SK-N-SH (cell line): ENCODE measurements at regions not wholly inside any gene's neighbourhood (a gene's known extent, or its start where the extent isn't known, plus 50 kb on each side); places are given as distances from the start of the nearest gene placed in this dataset.

ENCODE experiments used
- CTCF ChIA-PET: fragments of 300-600, 350-600 bp; formaldehyde crosslinking; extraction: SDS; loops from one replicate; lab custom pipeline; 2021; lab: Yijun Ruan, JAX
- POLR2A ChIA-PET: fragments of 350-600 bp; sonication (Branson Sonifier 250); formaldehyde crosslinking; extraction: SDS; loops from one replicate; lab custom pipeline; 2020; ENCODE audit warnings: antibody characterized with exemption, inconsistent platforms; lab: Yijun Ruan, JAX
- DNase-seq: peaks from one replicate; pipeline ENCODE4 v3.0.0; 2012
- H2AFZ ChIP-seq: fragments of 200-600 bp; sonication (generic); 2 replicates; pipeline ENCODE4 v1.8.1; 2016; ENCODE audit warnings: antibody characterized with exemption, mild to moderate bottlenecking, low read depth
- H3F3A ChIP-seq: fragments of 200-600 bp; sonication (generic); replicated peaks from 2 replicates; pipeline ENCODE3; 2016; ENCODE audit warnings: antibody characterized with exemption, mild to moderate bottlenecking; ENCODE audit not compliant: insufficient read depth
- H3K27ac ChIP-seq, 2 experiments: fragments of 200-500 bp in 1 of 2; fragments of 200-600 bp in 1 of 2; sonication (Bioruptor generic) in 1 of 2; sonication (generic), shearing (Covaris generic) in 1 of 2; 2 replicates each; pipeline versions ENCODE4 v1.5.1 to v1.6.1; 2014 to 2016; ENCODE audit warnings: low read depth in 2 of 2, inconsistent platforms in 1 of 2, low read length in 1 of 2, mild to moderate bottlenecking in 1 of 2, mixed read lengths in 1 of 2
- H3K27me3 ChIP-seq: fragments of 200-600 bp; sonication (generic), shearing (Covaris generic); 2 replicates; pipeline ENCODE4 v1.6.1; 2016; ENCODE audit warnings: mixed run types; ENCODE audit not compliant: insufficient read depth
- H3K36me3 ChIP-seq, 2 experiments: fragments of 200-500 bp in 1 of 2; fragments of 200-600 bp in 1 of 2; sonication (Bioruptor generic) in 1 of 2; sonication (generic) in 1 of 2; replicated peaks in 1 of 2; 2 replicates each; pipeline versions ENCODE3 to v1.5.1; 2014 to 2016; ENCODE audit warnings: low read length in 1 of 2, mild to moderate bottlenecking in 1 of 2; ENCODE audit not compliant: insufficient read depth in 2 of 2, control insufficient read depth in 1 of 2
- H3K4me1 ChIP-seq, 2 experiments: fragments of 200-500 bp in 1 of 2; fragments of 200-600 bp in 1 of 2; sonication (Bioruptor generic) in 1 of 2; sonication (generic), shearing (Covaris generic) in 1 of 2; 2 replicates each; pipeline versions ENCODE4 v1.5.1 to v1.6.1; 2014 to 2016; ENCODE audit warnings: low read depth in 1 of 2, low read length in 1 of 2, mixed run types in 1 of 2; ENCODE audit not compliant: insufficient read depth in 2 of 2, control insufficient read depth in 1 of 2
- H3K4me2 ChIP-seq: fragments of 200-600 bp; sonication (generic), shearing (Covaris generic); 2 replicates; pipeline ENCODE4 v1.6.1; 2017; ENCODE audit warnings: mixed run types
- H3K4me3 ChIP-seq, 2 experiments: fragments of 200-500 bp in 1 of 2; fragments of 200-600 bp in 1 of 2; sonication (Bioruptor generic) in 1 of 2; sonication (generic), shearing (Covaris generic) in 1 of 2; 2 replicates each; pipeline versions ENCODE4 v1.5.1 to v1.8.1; 2014 to 2016; ENCODE audit warnings: low read depth in 2 of 2, inconsistent platforms in 1 of 2, low read length in 1 of 2, mild to moderate bottlenecking in 1 of 2, mixed read lengths in 1 of 2, moderate library complexity in 1 of 2
- H3K79me2 ChIP-seq: fragments of 200-600 bp; sonication (generic); 2 replicates; pipeline ENCODE4 v1.8.1; 2017; ENCODE audit warnings: mild to moderate bottlenecking; ENCODE audit not compliant: insufficient read depth
- H3K9ac ChIP-seq: fragments of 200-600 bp; sonication (generic); 2 replicates; pipeline ENCODE4 v1.6.1; 2017; ENCODE audit warnings: mixed run types
- H3K9me2 ChIP-seq: fragments of 200-600 bp; sonication (generic); 2 replicates; pipeline ENCODE4 v1.6.1; 2017; ENCODE audit warnings: mixed run types
- H3K9me3 ChIP-seq: fragments of 200-600 bp; sonication (generic); 2 replicates; pipeline ENCODE4 v1.6.1; 2017; ENCODE audit warnings: mixed run types, mild to moderate bottlenecking, moderate library complexity
- H4K20me1 ChIP-seq: fragments of 200-600 bp; sonication (generic); 2 replicates; pipeline ENCODE4 v1.6.1; 2017; ENCODE audit warnings: mild to moderate bottlenecking, mixed run types; ENCODE audit not compliant: insufficient read depth
- CTCF ChIP-seq: fragments of 200-600 bp; sonication (generic); IDR thresholded peaks from 2 replicates; pipeline ENCODE4 v1.6.1; 2017; ENCODE audit warnings: antibody characterized with exemption, mild to moderate bottlenecking, moderate library complexity
- ELF1 ChIP-seq: IDR thresholded peaks from 2 replicates; pipeline ENCODE4 v1.4.0; 2012
- GATA2 ChIP-seq: sonication (generic); formaldehyde crosslinking; IDR thresholded peaks from 2 replicates; pipeline ENCODE4 v1.5.0; 2020; ENCODE audit warnings: mild to moderate bottlenecking, missing genetic modification reagents
- IRF3 ChIP-seq: fragments of 150-350 bp; IDR thresholded peaks from 2 replicates; pipeline ENCODE4 v1.6.1; 2016; ENCODE audit warnings: mild to moderate bottlenecking, low read depth, low read length
- JUND ChIP-seq: IDR thresholded peaks from 2 replicates; pipeline ENCODE4 v1.4.0; 2012
- MAX ChIP-seq: IDR thresholded peaks from 2 replicates; pipeline ENCODE4 v1.4.0; 2012; ENCODE audit warnings: low read depth
- MEF2A ChIP-seq: IDR thresholded peaks from 2 replicates; pipeline ENCODE4 v1.4.0; 2012; ENCODE audit warnings: low read depth, borderline replicate concordance
- NFIC ChIP-seq: IDR thresholded peaks from 2 replicates; pipeline ENCODE4 v1.4.0; 2012; ENCODE audit warnings: borderline replicate concordance
- NRF1 ChIP-seq: IDR thresholded peaks from 2 replicates; pipeline ENCODE4 v1.6.1; 2012; ENCODE audit warnings: low read depth, mild to moderate bottlenecking, low read length
- PBX3 ChIP-seq: IDR thresholded peaks from 2 replicates; pipeline ENCODE4; 2012
- RAD21 ChIP-seq: IDR thresholded peaks from 2 replicates; pipeline ENCODE4 v1.6.1; 2012; ENCODE audit warnings: mild to moderate bottlenecking, low read length
- RXRA ChIP-seq: IDR thresholded peaks from 2 replicates; pipeline ENCODE4 v1.4.0; 2012; ENCODE audit warnings: low read depth, mild to moderate bottlenecking, borderline replicate concordance
- SIN3A ChIP-seq: IDR thresholded peaks from 2 replicates; pipeline ENCODE4 v1.6.1; 2012; ENCODE audit warnings: low read depth, mild to moderate bottlenecking, low read length, moderate library complexity, borderline replicate concordance
- TCF12 ChIP-seq: IDR thresholded peaks from 2 replicates; pipeline ENCODE4 v1.4.0; 2012
- YY1 ChIP-seq: IDR thresholded peaks from 2 replicates; pipeline ENCODE4 v1.4.0; 2012; ENCODE audit warnings: low read depth, mild to moderate bottlenecking
- WGBS: methylation state at CpG from one replicate; pipeline ENCODE4 v1.1.6; 2017; ENCODE audit warnings: low lambda C conversion rate; 5-methylcytosine and 5-hydroxymethylcytosine counted together

- TF ChIP-seq CTCF (no peak), IRF3 (no peak), NFIC (no peak)
Observed at GRCh38 chr6:45759472-45759810, 256.2 kb downstream of the CLIC5 start (continued).

GRCh38 chr6:45758787-45759471 is 256.7 kb downstream of the CLIC5 start:
- CTCF ChIA-PET, result no interaction called here
- Histone ChIP-seq H3K9ac (no peak overlapping the region), H3F3A (peaks cover 3% of the 10 kb centered on the region), H2AFZ (peak overlapping the region; percentile 58; the same call in 1 of the 2 replicates), H3K9me3 (0 out of 2 replicates have a peak, but pooled peaks cover 7% of the 10 kb centered on the region), H3K27me3 (no peaks in the 10 kb centered on the region)
- POLR2A ChIA-PET, result no interaction called here
- WGBS, result 24% methylated on average over 15 of the region's 15 CpGs
- peak; percentile 26; the same call in 1 of the 2 replicates for TF ChIP-seq YY1
- TF ChIP-seq MAX, result 0 out of 2 replicates have a peak, but pooled peaks have one; percentile 28
- TF ChIP-seq MEF2A, result no peak
- no peak for TF ChIP-seq GATA2 (CRISPR knock-in tag)
- TF ChIP-seq NFIC, result no peak
- TF ChIP-seq RAD21, result no peak
- no peak for TF ChIP-seq TCF12
- no peak for TF ChIP-seq RXRA
- no peak for TF ChIP-seq NRF1
- no peak for TF ChIP-seq CTCF
- TF ChIP-seq SIN3A, result no peak
- TF ChIP-seq ELF1, result no peak
- TF ChIP-seq PBX3, result no peak
- no peak for TF ChIP-seq JUND
- TF ChIP-seq, all 33 proteins: peak for 2
- Histone ChIP-seq H3K9me2 (no peaks in the 10 kb centered on the region), H3K4me2 (peak overlapping the region; percentile 31; the same call in 1 of the 2 replicates), H4K20me1 (no peaks in the 10 kb centered on the region), H3K4me1 (no peaks in the 10 kb centered on the region), H3K36me3 (no peaks in the 10 kb centered on the region), H3K27ac (no peak overlapping the region), H3K4me3 (no peak overlapping the region), H3K79me2 (no peaks in the 10 kb centered on the region)
- no peak for DNase-seq
